HG03520 (cell line): ENCODE measurements at regions not wholly inside any gene's neighbourhood (a gene's known extent, or its start where the extent isn't known, plus 50 kb on each side); places are given as distances from the start of the nearest gene placed in this dataset.
"Not testable (repeated sequence)": the region's sequence is repeated elsewhere in the genome, so short reads cannot be mapped to it uniquely, and the experiment has no call there.

ENCODE experiments used
- ATAC-seq: cut with Tn5 transposase; IDR thresholded peaks from one replicate; pipeline ENCODE4 v1.9.1; 2021; ENCODE audit warnings: mild to moderate bottlenecking, moderate library complexity; ENCODE audit not compliant: unreplicated experiment

GRCh38 chr12:58009405-58010195 lies 68.2 kb downstream of the ATP23 start:
- ATAC-seq, result no peak

DNA sequence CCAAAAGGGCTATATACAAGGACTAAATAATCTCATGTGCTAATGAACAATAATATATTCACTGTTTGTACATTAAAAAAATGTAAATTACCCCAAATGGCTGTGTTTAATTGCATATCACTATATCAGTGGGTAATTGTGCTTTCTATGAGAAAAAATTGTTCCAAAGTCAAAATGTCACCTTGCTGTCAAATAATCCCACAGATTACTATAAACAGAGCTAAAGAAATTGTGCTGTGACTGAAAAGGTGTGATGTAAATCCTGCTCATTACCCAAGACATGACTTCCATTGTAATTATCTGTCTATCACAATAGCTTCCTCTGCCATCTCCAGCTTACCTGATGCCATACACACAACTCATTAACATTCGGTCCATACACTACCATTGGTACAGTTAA lies 70.3 kb downstream of the ATP23 start:
- ATAC-seq, result no peak

DNA sequence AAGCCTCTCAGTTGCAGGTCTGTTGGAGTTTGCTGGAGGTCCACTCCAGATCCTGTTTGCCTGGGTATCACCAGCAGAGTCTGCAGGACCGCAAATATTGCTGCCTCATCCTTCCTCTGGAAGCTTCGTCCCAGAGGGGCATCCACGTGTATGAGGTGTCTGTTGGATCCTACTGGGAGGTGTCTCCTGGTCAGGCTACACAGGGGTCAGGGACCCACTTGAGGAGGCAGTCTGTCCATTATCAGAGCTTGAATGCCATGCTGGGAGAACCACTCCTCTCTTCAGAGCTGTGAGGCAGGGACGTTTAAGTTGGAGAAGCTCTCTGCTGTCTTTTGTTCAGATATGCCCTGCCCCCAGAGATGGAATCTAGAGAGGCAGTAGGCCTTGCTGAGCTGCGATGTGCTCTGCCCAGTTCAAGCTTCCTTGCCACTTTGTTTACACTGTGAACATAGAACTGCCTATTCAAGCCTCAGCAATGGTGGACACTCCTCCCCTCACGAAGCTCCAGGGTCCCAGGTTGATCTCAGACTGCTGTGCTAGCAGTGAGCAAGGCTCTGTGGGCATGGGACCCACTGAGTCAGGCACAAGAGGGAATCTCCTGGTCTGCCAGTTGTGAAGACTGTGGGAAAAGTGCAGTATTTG lies 81.1 kb downstream of the ATP23 start:
- ATAC-seq, result not testable (repeated sequence)

DNA sequence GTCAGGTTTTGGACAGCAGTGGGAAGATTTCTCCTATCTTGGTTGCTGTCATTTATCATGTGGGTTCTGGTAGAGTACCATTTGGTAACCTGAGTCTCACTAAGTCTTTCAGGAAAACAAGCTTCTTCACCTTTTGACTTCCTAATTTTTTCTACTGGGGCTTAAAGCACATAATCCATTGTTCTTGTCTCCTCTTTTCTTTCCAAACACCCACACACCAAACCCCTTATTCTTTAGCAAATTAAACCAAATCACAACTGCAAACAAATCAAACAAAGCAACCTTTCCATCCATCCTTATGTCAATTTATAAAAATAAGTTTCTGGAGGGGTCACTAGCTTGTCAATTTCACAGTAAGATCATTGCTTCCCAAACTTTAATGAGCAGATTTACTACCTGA lies 84.1 kb downstream of the ATP23 start:
- no peak for ATAC-seq

DNA sequence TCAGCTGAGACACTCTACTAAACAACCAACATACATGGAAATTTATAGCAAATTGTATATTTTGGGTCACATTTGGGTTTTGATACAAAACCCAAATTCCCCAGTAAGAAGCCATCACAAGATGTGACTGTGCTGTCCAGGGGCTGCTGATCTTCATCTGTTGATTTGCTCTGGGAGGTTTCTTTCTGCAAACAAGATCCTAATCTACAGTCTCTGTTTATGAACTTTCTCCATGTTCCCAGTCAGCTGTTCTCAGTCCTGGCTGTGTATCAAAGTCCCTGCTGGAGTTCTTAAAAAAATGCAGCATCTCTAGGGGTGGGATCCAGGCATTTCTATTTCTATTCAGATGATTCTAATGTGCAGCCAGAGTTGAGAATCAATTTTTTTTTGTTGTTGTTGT lies 85.1 kb downstream of the ATP23 start:
- no peak for ATAC-seq

DNA sequence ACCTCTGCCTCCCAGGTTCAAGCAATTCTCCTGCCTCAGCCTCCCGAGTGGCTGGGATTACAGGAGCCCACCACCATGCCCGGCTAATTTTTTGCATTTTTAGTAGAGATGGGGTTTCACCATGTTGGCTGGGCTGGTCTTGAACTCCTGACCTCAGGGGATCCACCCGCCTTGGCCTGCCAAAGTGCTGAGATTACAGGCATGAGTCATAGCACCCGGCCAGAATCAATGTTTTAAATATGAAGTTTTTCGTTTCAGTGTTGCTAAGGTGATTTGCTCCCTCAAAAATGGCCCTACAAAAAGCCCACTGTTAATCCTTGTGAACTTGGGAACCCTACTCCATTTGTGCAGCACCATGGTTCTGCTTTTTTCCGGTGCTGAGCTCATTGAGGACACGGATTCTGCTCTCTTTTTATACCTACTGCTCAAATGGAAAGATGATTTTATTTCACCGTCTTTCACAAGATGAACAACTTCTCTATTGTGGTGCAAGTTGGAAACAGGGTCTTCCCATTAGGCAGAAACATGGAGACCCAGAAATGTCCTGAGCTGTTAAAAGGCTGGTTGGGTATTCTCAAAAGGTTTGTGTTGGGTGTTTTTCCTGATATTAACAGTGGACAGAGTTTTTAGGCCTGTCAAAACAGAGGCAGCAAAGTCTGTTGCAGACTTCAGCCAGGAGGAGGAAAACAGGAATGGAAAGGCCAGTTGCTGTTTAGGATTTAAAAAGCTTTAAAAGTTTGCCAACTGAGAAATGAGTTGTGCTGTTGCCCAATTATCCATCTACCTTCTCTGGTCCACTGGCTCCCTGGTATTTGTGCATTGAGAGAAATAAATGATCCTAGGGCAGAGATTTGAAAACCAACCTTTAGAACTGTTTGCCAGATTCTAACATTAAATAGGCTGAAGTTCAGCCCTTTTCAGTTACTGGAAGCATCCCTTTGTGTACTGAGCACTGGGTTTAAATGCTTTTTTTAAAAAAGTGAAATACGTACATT lies 85.8 kb downstream of the ATP23 start:
- ATAC-seq, result no peak

- ATAC-seq, result no peak
Measured at GRCh38 chr12:58028294-58028693, 86.9 kb downstream of the ATP23 start.

- ATAC-seq, result no peak
Measured at GRCh38 chr12:58029260-58029659, 87.9 kb downstream of the ATP23 start.

- no peak for ATAC-seq
Measured at GRCh38 chr12:58030566-58031279, 89.4 kb downstream of the ATP23 start.

- ATAC-seq, result no peak
Measured at GRCh38 chr12:58032156-58032555, 90.8 kb downstream of the ATP23 start.

DNA sequence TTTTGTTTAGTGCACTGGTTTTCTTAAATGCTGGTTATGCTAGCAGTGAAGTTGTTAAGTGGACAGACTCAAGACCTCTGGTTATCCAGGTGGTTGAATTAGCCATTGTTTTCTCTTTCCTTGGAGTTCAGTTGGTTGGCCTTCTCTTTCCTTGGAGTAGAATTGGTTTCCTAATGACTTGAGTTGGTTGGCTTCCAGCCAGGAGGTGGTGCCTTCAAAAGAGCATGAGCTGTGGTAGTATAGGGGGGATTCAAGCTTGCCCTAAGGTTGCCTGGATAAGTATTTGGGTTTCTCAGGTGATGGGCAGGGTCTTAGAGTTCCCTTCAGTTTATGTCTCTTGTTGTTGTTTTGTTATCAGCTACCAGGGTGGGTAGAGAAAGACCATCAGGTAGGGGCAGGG lies 92.5 kb downstream of the ATP23 start:
- ATAC-seq, result no peak

GRCh38 chr12:58034311-58034710 lies 92.9 kb downstream of the ATP23 start:
- ATAC-seq, result no peak

- no peak for ATAC-seq
Measured at GRCh38 chr12:58034712-58035111, 93.3 kb downstream of the ATP23 start.

GRCh38 chr12:58041441-58041840 lies 100.1 kb downstream of the ATP23 start:
- no peak for ATAC-seq

DNA sequence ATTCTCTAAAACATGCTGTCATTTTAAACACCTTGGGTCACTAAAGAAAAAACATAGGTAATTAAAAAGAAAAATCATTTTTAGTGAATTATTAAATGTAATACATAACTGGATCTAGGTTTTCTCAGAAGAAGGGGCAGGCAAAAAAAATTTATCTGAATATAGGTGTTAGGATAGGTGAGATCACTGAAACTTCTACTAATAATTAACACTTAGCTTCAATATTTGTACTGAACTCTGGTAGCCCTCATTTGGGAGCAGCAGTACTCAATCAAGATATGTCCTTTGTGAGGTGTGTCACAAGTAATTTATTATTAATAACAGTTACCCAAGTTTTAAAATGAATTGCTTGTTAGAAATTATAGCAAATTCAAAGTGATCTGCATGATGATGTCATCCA lies 103.6 kb downstream of the ATP23 start:
- ATAC-seq, result no peak

DNA sequence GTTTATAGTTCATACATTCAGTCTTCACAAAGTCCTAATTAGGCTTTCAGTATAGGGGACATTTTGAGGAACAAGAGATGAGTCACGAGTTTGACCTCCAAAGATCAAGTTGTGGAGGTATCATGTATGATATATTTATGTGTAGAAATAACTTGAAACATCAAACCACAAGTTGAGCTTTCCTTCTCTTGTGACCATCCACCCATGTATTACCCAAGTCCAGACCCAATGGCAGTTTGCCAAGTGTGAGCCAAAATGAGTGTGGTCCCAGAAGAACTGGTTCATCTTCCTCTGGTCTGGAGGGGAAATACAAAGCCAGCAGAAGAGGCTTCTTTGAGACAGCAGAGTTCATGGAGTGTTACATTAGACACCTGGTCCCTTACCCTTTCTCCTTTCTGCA lies 104.9 kb downstream of the ATP23 start:
- ATAC-seq, result no peak

GRCh38 chr12:58051378-58051777 lies 110.0 kb downstream of the ATP23 start:
- no peak for ATAC-seq

- no peak for ATAC-seq
Measured at GRCh38 chr12:58064666-58065065, 123.3 kb downstream of the ATP23 start.

DNA sequence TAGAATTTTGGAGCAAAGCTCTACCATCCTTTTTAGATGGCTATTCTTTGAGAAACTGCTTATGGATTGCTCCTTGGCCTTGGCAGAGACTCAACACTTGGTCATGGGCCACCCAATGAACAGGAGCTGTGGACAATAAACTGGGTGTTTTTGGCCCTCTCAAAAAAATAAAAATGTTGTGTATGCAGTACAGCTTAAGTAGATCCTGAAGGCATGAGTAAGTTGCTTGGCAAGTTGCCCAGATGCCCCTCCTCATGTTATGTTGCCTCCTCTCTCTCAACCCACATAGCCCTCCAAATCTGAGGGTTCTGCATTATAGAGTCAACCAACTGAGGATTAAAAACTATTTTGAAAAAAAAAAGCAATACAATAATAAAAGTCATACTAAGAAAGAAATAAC lies 124.9 kb downstream of the ATP23 start:
- ATAC-seq, result no peak

DNA sequence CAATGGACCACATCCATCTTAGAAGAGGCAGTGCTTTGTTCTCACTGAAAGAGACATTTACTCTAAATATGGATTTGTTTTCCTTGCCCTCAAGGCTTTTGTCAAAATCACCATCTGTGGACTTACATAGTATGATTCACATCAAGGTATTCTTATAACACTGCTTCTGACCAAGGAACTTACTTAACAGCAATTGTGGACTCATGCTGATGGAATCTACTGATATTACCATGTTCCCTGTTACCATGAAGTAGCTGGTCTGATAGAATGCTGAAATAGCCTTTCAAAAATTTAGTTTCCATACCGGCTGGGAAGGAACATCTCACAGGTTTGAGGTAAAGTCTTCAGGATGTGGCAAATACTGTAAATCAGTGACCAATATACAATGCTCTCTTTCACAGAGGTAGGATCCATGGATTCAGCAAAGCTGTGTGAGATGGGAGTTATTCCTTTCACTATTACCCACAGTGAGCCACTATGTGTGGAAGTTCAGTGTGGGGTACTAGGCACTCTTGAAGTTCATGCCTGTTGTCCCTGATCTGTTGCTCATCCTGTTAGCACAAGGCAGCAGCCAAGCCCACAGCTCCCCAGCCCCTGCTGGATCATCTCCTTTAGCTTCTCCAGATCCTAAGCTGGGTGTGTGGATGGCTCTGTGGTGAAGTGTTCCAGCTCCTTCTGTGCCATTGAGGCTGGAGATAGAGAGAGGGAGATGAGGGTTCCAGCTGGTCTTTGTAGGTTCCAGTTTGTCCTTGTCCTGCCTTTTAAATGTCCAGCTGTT lies 126.4 kb downstream of the ATP23 start:
- no peak for ATAC-seq
